ENCODE measurements at regions not wholly inside any gene's neighbourhood (a gene's known extent, or its start where the extent isn't known, plus 50 kb on each side); places are given as distances from the start of the nearest gene placed in this dataset.

- DNase-seq, result no peak
Measured at GRCh38 chr1:182118851-182119250, 57.3 kb upstream of the ZNF648 start.

GRCh38 chr1:182114627-182115023 is 53.1 kb upstream of the ZNF648 start:
- no peak for DNase-seq

GRCh38 chr1:182113879-182114626 is 52.5 kb upstream of the ZNF648 start:
- no peak for DNase-seq

GRCh38 chr1:182111496-182111895 is 50.0 kb upstream of the ZNF648 start:
- DNase-seq, result no peak
